IPS-20b (cell line): ENCODE measurements at regions not wholly inside any gene's neighbourhood (a gene's known extent, or its start where the extent isn't known, plus 50 kb on each side); places are given as distances from the start of the nearest gene placed in this dataset.

Experiments used
- H3K27ac ChIP-seq: one replicate; pipeline ENCODE4 v1.5.1; 2013; ENCODE audit warnings: low read length
- H3K27me3 ChIP-seq: 2 replicates; pipeline ENCODE4 v1.6.1; 2013; ENCODE audit warnings: mild to moderate bottlenecking, low read length, inconsistent platforms; ENCODE audit not compliant: insufficient read depth
- H3K36me3 ChIP-seq: 2 replicates; pipeline ENCODE4 v1.6.1; 2013; ENCODE audit warnings: low read depth, mild to moderate bottlenecking, inconsistent platforms, low read length, moderate library complexity; ENCODE audit not compliant: insufficient read depth
- H3K4me1 ChIP-seq: 2 replicates; pipeline ENCODE4 v1.6.1; 2013; ENCODE audit warnings: mild to moderate bottlenecking, control low read depth, inconsistent platforms, low read length, moderate library complexity; ENCODE audit not compliant: insufficient read depth
- H3K4me3 ChIP-seq: 2 replicates; pipeline ENCODE4 v1.5.1; 2013; ENCODE audit warnings: mild to moderate bottlenecking, low read length, inconsistent platforms
- H3K9ac ChIP-seq: 2 replicates; pipeline ENCODE4 v1.6.1; 2013; ENCODE audit warnings: low read depth, mild to moderate bottlenecking, inconsistent platforms, low read length, moderate library complexity
- H3K9me3 ChIP-seq: 2 replicates; pipeline ENCODE4 v1.6.1; 2013; ENCODE audit warnings: mild to moderate bottlenecking, low read depth, low read length, inconsistent platforms; ENCODE audit not compliant: insufficient read depth

DNA sequence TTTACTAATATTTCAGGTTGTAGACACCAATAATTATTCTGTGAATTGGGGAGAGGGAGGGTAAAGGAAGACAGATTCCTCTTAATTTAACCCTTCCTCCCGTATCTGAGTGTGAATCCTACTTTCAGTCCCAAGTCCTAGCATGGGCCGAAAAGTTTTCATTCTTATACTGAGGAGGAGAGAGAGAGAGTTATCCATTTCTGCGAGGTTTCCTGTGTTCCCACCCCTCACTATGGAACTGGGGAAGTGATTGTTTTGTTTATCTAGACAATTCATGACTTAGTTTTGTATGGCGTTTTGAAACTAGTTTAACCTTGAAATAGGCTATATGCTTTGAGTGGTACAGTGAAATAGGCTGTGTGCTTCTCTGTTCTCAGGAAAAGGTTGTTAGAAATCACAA, 134.0 kb upstream of the DPYD start:
- Histone ChIP-seq H3K36me3 (no peaks in the 10 kb centered on the region), H3K27ac (no peak overlapping the region), H3K9ac (peak overlapping the region; percentile 50; the same call in 1 of the 2 replicates), H3K27me3 (peaks cover 51% of the 10 kb centered on the region), H3K4me1 (peaks cover 5% of the 10 kb centered on the region), H3K9me3 (no peaks in the 10 kb centered on the region), H3K4me3 (peak overlapping the region; percentile 81; the same call in 1 of the 2 replicates)

DNA sequence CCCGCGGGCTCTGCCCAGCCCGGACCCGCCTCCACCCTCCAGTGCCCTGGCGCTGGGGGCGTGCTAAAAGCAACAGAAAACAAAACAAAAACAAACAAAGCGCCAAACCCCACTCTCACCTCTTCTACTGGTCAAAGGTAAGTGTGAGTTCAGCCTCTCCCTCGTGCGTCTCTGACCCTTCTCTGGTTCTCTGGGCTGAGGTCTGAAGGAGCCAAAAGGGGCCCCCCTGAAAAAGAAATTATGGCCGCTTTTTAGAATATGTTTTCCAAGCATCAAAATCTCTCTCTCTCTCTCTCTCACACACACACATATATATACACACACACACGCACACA, 133.5 kb upstream of the DPYD start:
- H3K27ac ChIP-seq, result no peak overlapping the region
- peak overlapping the region; percentile 81; the same call in 1 of the 2 replicates for H3K4me3 ChIP-seq
- no peaks in the 10 kb centered on the region for H3K36me3 ChIP-seq
- peak overlapping the region; percentile 50; the same call in 1 of the 2 replicates for H3K9ac ChIP-seq
- H3K4me1 ChIP-seq, result peaks cover 5% of the 10 kb centered on the region
- H3K9me3 ChIP-seq, result no peaks in the 10 kb centered on the region
- peaks cover 56% of the 10 kb centered on the region for H3K27me3 ChIP-seq

DNA sequence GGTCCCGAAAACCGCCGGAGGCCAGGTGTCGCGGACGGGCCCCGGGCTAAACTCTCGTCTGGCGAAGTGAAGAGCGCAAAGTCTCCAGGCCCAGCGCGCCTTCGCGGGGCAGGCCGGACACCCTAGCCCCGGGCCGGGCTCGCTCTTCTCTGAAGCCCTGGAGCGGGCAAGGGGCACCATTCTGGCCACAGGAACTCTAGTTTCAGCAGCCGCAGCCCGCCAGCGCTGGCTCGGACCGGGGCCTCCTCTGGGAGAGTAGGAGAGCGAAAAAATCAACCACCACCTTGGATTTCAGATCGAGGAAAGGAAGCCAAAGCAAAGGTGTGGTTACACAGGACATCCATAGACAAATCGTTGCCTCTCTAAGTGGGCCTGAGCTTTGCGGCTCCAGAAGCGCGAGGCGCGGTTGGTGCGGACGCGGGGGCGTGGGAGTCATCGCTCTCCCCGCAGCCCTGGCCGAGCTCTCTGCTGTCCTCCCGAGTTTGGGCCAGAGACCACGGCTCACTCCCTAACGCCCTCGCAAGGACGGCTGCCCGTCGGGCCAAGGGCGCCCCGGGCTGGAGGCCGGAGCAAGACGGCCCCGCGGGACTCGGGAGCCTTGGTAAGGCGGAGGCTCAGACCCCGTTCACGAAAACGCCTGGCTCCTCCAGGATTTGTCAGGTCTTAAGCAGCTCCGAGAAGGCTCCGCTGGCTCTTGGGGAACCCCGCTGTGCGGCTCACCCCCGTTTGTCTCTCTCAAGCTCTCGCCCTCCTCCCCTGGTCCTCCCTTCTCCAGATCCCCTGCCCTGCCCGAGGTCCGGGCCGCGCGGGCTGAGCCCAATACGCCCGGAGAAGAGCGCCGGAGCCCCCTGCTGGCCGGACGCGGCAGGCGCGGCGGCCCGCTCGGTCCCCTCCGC, 132.9 kb upstream of the DPYD start:
- Histone ChIP-seq H3K36me3 (no peaks in the 10 kb centered on the region), H3K4me1 (peaks cover 5% of the 10 kb centered on the region), H3K27me3 (peaks cover 62% of the 10 kb centered on the region), H3K9ac (peak overlapping the region; percentile 59; the same call in 1 of the 2 replicates), H3K9me3 (no peaks in the 10 kb centered on the region), H3K4me3 (peak overlapping the region; percentile 81), H3K27ac (no peak overlapping the region)

DNA sequence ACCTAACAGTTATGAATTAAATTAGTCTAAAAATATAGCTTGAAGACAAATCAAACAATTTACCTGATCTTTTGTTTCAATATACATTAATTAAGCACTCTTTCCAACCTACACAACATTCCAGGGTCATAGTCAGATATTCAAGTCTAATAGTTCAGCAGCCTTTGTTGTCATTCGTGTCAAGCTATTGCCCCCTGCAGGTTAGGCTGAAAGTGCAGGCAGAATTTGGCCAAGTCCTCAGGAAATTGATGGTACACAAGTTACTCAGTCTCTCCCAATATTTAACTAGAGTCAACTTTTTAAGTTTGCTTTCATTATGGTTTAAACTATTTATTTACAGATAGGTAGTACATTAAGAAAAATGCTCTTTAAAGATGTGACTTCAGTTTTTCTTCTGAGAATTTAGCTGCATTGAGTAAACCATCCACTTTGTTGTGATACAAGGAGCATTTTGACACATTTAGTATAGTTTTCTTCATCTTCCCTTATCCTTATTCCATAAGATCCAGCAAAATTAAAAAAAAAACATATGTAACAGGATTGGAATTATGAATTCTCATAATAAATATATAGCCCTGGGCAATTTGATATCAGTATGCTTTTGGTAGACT, 130.3 kb upstream of the DPYD start:
- H3K27me3 ChIP-seq, result peaks cover 87% of the 10 kb centered on the region

DNA sequence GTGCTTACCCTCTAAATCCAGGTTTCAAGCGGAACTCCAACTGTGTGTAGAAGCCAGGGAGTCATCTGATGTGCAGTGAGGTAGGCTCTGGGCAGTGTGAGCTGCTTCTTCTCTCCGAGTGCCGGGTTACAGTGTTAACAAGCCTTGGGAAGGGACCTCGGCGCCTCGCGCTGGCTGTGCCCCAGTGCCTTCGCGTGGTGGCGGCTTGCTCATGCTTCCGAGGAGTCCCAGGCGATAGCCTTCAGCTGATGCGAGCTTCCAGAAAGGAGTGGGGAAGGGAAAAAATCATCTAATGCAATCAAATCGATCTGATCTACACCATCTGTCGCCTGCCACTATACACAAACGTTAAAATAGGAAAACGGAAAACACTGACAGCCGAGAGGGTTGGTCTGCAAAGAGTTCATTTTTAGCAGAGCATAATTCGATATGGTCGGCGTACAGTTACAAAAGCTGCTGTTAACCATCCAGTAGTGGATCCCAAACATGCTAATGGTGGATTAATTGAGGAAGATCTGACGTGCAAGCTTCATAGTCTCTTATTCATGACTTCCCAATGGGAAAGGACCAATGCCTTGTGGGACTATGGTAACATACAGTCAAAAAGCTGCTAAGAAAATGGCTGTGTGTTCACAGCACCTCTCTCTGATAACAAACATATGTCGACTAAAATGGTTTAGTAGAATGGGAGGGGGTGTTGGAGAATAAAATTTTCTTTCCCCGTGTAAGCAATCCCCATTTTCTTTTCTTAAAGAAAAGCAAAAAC, 128.7 kb upstream of the DPYD start:
- H3K4me1 ChIP-seq, result no peaks in the 10 kb centered on the region; the same call in none of the 2 replicates
- peak overlapping the region; percentile 58 for H3K4me3 ChIP-seq
- peaks cover 95% of the 10 kb centered on the region for H3K27me3 ChIP-seq
- no peak overlapping the region for H3K27ac ChIP-seq
- no peaks in the 10 kb centered on the region for H3K36me3 ChIP-seq
- H3K9me3 ChIP-seq, result no peaks in the 10 kb centered on the region
- no peak overlapping the region for H3K9ac ChIP-seq

More for the DNA sequence above, 130.3 kb upstream of the DPYD start:
- H3K27ac ChIP-seq, result no peak overlapping the region
- no peak overlapping the region for H3K9ac ChIP-seq
- no peak overlapping the region for H3K4me3 ChIP-seq
- H3K36me3 ChIP-seq, result no peaks in the 10 kb centered on the region
- H3K9me3 ChIP-seq, result no peaks in the 10 kb centered on the region
- H3K4me1 ChIP-seq, result no peaks in the 10 kb centered on the region; the same call in none of the 2 replicates

DNA sequence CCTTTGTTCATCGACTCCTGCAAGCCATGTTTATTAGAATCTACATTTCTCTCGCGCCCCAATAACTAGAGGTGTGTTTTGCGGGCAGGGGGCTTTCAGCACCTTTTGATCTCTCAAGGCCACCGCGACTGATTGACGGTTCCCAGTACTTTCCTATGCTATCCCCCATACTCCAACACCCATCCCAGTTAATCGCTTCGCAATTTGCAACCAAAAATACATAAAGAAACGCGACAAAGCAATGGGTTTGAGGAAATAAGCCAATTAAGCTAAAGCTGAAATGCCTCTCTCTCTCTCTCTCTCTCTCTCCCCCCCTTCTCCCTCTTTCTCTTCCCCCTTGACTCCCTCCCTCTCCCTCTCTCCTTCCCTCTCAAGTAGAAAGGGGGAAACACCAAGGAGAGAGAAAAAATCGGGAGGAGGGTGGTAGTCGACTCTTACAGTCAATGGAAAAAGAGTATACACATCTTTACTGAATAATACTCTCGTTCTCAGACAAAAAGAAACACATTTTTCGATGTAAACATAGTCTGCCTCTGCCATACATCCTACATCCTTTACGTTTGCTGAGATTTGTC, 128.0 kb upstream of the DPYD start:
- Histone ChIP-seq H3K27ac (no peak overlapping the region), H3K9me3 (no peaks in the 10 kb centered on the region), H3K9ac (no peak overlapping the region), H3K27me3 (peaks cover 98% of the 10 kb centered on the region), H3K4me3 (peak overlapping the region; percentile 58), H3K36me3 (no peaks in the 10 kb centered on the region), H3K4me1 (peaks cover 6% of the 10 kb centered on the region)

DNA sequence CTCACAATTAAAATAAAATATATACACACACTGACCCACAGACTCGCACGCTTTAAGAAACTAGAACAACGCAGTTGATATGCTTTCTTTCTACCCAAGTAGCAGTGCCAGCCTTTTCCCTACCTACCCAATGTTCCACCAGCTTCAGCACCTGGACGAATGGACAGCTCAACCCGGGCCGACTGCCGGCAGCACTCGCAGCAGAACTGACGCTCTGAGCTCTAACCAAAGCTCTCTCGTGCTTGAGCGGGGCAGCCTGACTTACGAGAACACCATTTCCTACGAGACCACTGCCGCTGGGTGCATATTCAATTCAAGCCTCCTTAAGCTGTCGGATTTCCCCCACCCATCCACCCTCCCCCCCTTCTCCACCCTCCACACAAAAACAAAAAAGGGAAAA, 127.4 kb upstream of the DPYD start:
- peak overlapping the region; percentile 58; the same call in 1 of the 2 replicates for H3K4me3 ChIP-seq

DNA sequence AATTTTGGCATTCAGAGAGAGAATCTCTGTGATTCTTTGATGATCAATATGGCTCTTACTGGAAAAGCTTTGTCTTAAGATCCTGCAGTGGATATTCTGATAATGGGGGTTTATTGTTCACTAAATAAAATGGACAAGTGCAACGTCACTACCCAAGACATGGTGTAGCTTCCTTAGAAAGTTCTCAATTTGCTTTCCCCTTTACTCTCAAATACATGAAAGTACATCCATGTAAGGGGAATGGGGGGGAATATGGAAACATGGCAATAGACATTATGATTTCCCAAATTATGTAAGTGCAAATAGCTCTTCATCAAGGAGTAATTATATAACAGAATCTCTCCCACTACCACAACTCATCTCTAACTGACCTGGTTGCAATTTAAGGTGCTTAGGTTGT, 126.3 kb upstream of the DPYD start:
- peaks cover 98% of the 10 kb centered on the region for H3K27me3 ChIP-seq
- H3K4me3 ChIP-seq, result no peak overlapping the region
- H3K4me1 ChIP-seq, result peaks cover 14% of the 10 kb centered on the region
- H3K36me3 ChIP-seq, result no peaks in the 10 kb centered on the region
- H3K9ac ChIP-seq, result no peak overlapping the region
- no peak overlapping the region for H3K27ac ChIP-seq
- H3K9me3 ChIP-seq, result no peaks in the 10 kb centered on the region

More for the DNA sequence above, 127.4 kb upstream of the DPYD start:
- Histone ChIP-seq H3K27ac (no peak overlapping the region), H3K9me3 (no peaks in the 10 kb centered on the region), H3K27me3 (peaks cover 98% of the 10 kb centered on the region), H3K4me1 (peaks cover 12% of the 10 kb centered on the region), H3K36me3 (no peaks in the 10 kb centered on the region), H3K9ac (no peak overlapping the region)

DNA sequence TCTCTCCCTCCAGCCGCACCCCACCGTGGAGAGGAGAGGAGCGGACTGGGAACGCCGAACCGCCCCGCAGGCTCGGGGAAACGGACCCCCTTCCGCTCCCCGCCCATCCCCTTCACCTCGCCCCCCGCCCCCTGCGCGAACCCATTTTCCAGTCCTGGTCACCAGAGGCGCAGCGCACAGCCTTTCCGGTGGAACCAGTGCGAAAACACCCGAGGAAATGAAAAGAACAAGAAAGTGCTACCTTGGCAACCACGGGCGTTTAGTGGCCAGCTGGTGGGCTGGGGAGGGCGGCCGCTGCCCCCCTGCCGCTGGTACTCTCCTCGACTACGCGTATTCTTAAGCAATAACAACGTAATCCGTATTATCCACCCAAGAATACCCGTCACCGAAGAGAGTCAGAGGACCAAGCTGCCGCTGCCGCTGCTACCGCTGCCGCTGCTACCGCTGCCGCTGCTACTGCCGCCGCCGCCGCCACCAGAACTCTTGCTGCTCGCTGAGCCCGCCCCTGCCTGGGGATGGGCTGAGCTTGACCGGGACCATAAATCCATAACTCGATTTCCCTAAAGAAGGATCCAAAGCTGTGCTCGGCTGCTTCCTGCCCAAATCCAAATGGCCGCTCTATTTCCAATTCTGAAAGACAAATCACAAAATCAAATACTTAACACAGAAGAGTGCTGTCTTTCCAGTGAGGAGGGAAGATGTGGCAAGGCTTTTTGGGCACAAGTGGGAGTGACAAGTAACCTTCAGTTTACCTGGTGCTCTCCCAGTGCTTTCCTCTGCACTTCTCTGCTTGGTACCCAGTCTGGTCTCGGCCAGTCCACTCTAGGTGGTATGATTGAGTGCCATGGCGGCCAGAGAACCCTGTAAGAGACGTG, 125.2 kb upstream of the DPYD start:
- Histone ChIP-seq H3K27me3 (peaks cover 89% of the 10 kb centered on the region), H3K36me3 (no peaks in the 10 kb centered on the region), H3K4me1 (peaks cover 14% of the 10 kb centered on the region; the same call in 1 of the 2 replicates), H3K9ac (no peak overlapping the region), H3K4me3 (peak overlapping the region; percentile 59), H3K9me3 (no peaks in the 10 kb centered on the region), H3K27ac (no peak overlapping the region)

DNA sequence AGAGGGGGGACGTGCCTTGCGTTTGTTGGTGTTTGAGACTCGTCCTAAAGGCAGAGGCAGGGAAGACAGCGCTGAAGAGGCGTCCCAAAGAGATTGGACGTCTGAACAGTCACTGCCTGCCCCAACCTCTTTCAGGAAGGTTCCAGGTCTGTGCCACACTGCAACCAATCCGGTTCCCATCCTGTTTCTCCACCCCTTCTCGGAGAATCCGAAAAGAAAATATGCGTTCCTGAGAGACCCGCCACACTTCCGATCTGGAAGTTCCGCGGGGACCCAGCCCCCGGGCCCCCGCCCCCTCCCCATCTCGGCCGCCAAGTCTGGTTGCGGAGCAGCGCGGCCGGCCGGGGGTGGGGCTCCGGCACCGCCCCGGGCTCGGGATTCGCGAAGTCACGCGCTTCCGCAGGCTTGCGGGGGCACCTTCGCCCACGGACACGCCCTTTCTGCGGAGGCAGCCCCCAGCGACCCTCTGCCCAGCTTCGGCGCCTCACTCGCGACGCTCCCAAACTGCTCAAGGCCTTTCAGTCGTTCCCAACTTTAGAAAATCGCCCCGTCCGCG, 124.5 kb upstream of the DPYD start:
- no peaks in the 10 kb centered on the region for H3K36me3 ChIP-seq
- no peak overlapping the region for H3K27ac ChIP-seq
- no peak overlapping the region for H3K9ac ChIP-seq
- peaks cover 82% of the 10 kb centered on the region for H3K27me3 ChIP-seq
- H3K9me3 ChIP-seq, result no peaks in the 10 kb centered on the region
- peak overlapping the region; percentile 59 for H3K4me3 ChIP-seq
- peaks cover 14% of the 10 kb centered on the region; the same call in 1 of the 2 replicates for H3K4me1 ChIP-seq
